Right lobe of liver (tissue), 4 donors: ENCODE measurements at regions not wholly inside any gene's neighbourhood (a gene's known extent, or its start where the extent isn't known, plus 50 kb on each side); places are given as distances from the start of the nearest gene placed in this dataset.

Experiments used
- POLR2A ChIP-seq: fragments of 450-650 bp; IDR thresholded peaks from one replicate; pipeline ENCODE4 v1.6.1; 2017; ENCODE audit warnings: antibody characterized with exemption, mild to moderate bottlenecking
- TF ChIP-seq, protein P1 (sequence below), 4 donors: fragments of 200-600 bp in 3 of 4; fragments of 450-650 bp in 1 of 4; IDR thresholded peaks; one replicate each; pipeline versions ENCODE4 v1.5.1 to v1.8.0; 2016 to 2022; ENCODE audit warnings: antibody characterized with exemption in 4 of 4, mild to moderate bottlenecking in 2 of 4
- donor health status: DM: no; HTN: no; CAD: no.
- donor health status: DM: no; HTN: no; CAD: no.
- donor health status: DM: no; HTN: yes; CAD: no.

DNA sequence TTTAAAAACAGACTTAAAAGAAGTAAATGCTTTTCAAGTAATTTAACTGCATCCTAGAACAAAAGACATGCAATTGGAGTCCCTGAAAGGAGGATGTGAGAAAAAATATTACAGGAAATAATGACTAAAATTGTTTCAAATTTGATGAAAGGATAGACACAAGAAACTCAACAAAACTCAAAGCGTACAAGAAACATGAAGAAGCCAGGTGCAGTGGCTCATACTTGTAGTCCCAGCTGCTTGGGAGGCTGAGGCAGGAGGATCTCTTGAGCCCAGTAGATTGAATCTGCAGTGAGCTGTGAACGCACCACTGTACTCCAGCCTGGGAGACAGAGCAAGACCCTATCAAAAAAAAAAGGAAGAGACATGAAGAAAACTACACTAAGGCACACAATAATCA, 118.1 kb upstream of the SLC39A10 start:
- TF ChIP-seq POLR2A, result no peak
- TF ChIP-seq, protein P1, sequence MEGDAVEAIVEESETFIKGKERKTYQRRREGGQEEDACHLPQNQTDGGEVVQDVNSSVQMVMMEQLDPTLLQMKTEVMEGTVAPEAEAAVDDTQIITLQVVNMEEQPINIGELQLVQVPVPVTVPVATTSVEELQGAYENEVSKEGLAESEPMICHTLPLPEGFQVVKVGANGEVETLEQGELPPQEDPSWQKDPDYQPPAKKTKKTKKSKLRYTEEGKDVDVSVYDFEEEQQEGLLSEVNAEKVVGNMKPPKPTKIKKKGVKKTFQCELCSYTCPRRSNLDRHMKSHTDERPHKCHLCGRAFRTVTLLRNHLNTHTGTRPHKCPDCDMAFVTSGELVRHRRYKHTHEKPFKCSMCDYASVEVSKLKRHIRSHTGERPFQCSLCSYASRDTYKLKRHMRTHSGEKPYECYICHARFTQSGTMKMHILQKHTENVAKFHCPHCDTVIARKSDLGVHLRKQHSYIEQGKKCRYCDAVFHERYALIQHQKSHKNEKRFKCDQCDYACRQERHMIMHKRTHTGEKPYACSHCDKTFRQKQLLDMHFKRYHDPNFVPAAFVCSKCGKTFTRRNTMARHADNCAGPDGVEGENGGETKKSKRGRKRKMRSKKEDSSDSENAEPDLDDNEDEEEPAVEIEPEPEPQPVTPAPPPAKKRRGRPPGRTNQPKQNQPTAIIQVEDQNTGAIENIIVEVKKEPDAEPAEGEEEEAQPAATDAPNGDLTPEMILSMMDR (IDR thresholded peaks at IDR 0.05), result no peak
